Astrocyte of the cerebellum (primary cell): ENCODE measurements at regions not wholly inside any gene's neighbourhood (a gene's known extent, or its start where the extent isn't known, plus 50 kb on each side); places are given as distances from the start of the nearest gene placed in this dataset.

Experiments
- DNase-seq: peaks from one replicate; pipeline ENCODE4 v3.0.0-alpha.2; 2011; ENCODE audit warnings: low read depth
- H3K4me3 ChIP-seq: 2 replicates; pipeline ENCODE4 v1.5.1; 2011; ENCODE audit warnings: mild to moderate bottlenecking, low read depth, low read length, moderate library complexity
- in situ Hi-C: cut with HindIII; loops from 2 replicates; pipeline ENCODE4 v1.10.0; 2017; ENCODE audit warnings: low sequenced_read_pairs
- TF ChIP-seq, protein P1 (sequence below): IDR thresholded peaks from 2 replicates; pipeline ENCODE4 v1.5.1; 2012; ENCODE audit warnings: low read length, low read depth, moderate library complexity, mild to moderate bottlenecking; ENCODE audit errors: missing control alignments

DNA sequence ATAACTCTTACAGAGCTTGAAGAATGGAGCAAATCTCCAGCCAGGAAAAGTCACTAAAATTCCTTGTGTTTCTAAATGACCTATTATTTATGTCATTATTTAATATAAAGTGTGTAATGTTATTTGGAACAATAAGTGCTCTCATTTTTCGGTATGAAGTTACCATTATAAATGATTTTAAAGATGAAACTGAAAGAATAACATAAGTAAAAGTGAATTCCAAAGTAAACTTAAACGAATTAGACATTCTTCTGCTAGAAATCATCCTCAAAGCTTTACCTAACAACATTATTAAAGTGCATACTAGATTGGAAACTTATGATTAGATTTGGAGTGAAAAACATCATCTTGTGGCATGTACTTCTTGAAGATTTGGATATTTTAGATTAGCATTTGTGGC lies 897.2 kb upstream of the CDH2 start:
- no peak overlapping the region for H3K4me3 ChIP-seq
- DNase-seq = no peak
- TF ChIP-seq, protein P1, sequence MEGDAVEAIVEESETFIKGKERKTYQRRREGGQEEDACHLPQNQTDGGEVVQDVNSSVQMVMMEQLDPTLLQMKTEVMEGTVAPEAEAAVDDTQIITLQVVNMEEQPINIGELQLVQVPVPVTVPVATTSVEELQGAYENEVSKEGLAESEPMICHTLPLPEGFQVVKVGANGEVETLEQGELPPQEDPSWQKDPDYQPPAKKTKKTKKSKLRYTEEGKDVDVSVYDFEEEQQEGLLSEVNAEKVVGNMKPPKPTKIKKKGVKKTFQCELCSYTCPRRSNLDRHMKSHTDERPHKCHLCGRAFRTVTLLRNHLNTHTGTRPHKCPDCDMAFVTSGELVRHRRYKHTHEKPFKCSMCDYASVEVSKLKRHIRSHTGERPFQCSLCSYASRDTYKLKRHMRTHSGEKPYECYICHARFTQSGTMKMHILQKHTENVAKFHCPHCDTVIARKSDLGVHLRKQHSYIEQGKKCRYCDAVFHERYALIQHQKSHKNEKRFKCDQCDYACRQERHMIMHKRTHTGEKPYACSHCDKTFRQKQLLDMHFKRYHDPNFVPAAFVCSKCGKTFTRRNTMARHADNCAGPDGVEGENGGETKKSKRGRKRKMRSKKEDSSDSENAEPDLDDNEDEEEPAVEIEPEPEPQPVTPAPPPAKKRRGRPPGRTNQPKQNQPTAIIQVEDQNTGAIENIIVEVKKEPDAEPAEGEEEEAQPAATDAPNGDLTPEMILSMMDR = no peak
- in situ Hi-C loops = no loop called here

DNA sequence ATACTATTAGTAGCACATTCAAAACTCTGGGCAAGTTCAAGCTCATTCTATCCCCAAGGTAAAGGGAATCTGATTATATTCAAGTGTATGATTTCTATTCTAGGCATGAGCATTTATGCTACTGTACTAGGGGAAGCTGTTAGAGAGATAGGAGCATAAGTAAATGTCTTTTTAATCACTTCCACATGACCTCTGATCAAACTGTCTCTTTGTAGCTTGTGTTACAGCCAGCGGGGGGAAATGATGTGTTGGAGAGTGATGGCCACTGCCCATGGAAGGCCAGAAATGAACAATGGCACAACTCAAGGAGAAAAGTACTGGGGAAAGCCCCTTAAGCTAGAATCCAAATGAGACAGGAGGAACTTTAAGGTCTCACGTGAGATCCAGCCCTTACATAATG lies 894.9 kb upstream of the CDH2 start:
- H3K4me3 ChIP-seq = no peak overlapping the region
- in situ Hi-C loops = no loop called here
- TF ChIP-seq, protein P1 = no peak
- no peak for DNase-seq

DNA sequence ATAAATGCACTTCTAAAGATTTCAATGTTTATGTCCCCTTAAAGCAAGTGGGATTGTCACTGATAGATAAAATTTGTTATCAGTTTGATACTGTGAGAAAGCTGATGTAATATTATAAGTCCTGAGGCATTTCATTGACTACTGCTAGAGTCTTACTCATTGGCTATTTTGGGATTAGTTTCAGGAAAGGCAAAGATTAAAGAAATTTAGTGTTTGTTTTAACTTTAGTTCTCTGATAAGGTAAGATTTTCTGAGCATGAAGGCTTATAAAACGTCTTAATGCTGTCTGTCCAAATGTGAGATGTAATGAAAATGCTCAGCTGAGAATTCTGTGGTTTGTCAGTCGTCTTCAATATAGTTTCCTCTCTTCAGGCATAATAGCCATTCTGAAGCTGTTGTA lies 886.4 kb upstream of the CDH2 start:
- H3K4me3 ChIP-seq = no peak overlapping the region
- in situ Hi-C loops = no loop called here
- TF ChIP-seq, protein P1 = no peak
- DNase-seq = no peak

DNA sequence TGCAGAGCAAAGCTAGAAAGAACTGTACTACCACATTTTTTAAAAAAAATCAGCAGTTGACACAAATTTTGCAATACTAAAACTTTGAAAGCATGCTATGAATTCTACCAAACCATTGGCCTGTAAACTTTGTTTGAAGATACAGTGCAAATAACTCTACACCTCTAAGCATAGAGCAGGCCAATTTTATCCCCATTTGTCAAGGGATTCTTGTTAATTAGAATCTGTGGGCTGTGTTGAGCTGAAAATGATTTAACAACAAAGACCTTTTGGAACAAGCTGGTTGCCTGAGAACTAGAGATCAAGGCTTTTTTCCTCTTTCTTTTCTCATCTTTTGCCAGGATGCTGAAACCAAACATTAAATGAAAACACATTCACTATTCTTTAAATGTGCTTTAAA lies 886.0 kb upstream of the CDH2 start:
- DNase-seq = no peak
- H3K4me3 ChIP-seq = no peak overlapping the region
- in situ Hi-C loops = no loop called here
- TF ChIP-seq, protein P1 = no peak

DNA sequence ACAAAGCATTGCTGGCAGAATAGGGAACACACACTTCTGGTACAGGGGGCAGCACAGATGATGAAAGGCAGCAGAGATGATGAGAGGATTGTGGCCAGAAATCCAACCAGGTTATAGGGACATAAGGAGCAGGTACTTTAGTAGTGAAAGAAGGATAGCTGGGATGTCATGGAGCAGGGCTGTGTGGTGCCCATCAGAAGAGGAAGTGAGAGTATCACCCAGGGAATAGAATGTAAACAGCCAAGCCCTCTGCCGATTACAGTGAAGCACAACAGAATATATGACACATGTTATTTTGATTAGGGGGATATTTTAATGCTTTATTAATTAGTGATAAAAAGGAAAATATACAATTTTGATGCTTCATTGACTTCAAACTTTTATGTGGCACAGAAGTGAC lies 883.4 kb upstream of the CDH2 start:
- H3K4me3 ChIP-seq = no peak overlapping the region
- in situ Hi-C loops = no loop called here
- DNase-seq = no peak
- TF ChIP-seq, protein P1 = no peak

DNA sequence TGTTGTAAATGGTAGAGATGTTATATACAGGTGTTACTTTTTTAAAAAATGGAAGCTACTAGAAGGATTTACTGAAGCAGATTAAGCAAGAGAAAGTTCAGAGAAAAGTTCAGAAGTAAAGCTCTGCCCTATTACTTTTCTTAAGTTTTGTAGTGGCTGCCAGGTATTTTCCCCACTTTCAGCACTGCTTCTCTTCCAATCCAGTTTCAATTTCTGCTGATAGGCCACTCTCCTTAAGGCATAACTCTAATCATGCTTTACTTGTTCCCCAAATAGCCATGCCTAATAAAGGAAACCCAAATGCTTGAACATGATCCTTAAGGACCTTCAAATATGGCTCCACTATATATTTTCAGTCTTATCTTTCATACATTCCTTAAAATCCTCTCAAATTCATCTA lies 880.8 kb upstream of the CDH2 start:
- TF ChIP-seq, protein P1 = no peak
- no peak overlapping the region for H3K4me3 ChIP-seq
- DNase-seq = no peak
- in situ Hi-C loops = no loop called here

DNA sequence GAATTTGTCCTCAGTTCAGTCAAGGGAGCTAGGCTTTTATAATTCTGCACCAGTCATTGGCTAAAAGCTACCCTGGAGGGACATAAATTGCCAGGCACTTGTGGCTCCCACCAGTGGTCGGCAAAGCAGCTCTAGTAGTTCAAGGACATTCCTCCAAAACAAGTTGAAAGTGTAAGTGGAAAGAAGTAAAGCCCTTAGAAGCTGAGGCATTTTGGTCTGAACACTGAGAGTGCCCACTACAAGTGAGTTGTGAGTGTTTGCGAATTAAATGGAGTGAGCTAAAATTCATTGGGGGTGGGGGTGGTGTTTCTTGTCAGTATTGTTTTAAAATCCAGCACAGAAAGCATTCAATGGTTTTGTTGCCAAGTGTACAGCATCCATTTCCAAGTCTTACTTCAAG lies 879.9 kb upstream of the CDH2 start:
- H3K4me3 ChIP-seq = no peak overlapping the region
- no peak for DNase-seq
- TF ChIP-seq, protein P1 = no peak
- in situ Hi-C loops = no loop called here
